HEK293 (cell line): ENCODE measurements at regions not wholly inside any gene's neighbourhood (a gene's known extent, or its start where the extent isn't known, plus 50 kb on each side); places are given as distances from the start of the nearest gene placed in this dataset.

ENCODE experiments used
- CTCF ChIA-PET: fragments of 350-600 bp; formaldehyde crosslinking; extraction: SDS; loops from one replicate; lab custom pipeline; 2021; ENCODE audit warnings: antibody characterized with exemption; lab: Yijun Ruan, JAX
- POLR2A ChIA-PET: fragments of 300-600 bp; formaldehyde crosslinking; extraction: SDS; loops from one replicate; lab custom pipeline; 2020; ENCODE audit warnings: antibody characterized with exemption, inconsistent platforms; lab: Yijun Ruan, JAX
- H3K27ac ChIP-seq: fragments of 200-500 bp; sonication (Bioruptor generic); 2 replicates; pipeline ENCODE4 v1.5.1; 2014; ENCODE audit warnings: low read depth, low read length, control low read depth, inconsistent platforms; ENCODE audit errors: extremely low read depth
- H3K36me3 ChIP-seq, 2 experiments: fragments of 200-500 bp in 1 of 2; sonication (Bioruptor generic) in 1 of 2; 1 replicate in 1 of 2; 2 replicates in 1 of 2; pipeline ENCODE4 v1.5.1; 2014 to 2017; ENCODE audit warnings: inconsistent platforms in 2 of 2, low read length in 2 of 2; ENCODE audit not compliant: control insufficient read depth in 2 of 2, insufficient read depth in 1 of 2
- H3K4me1 ChIP-seq: fragments of 200-500 bp; sonication (Bioruptor generic); 2 replicates; pipeline ENCODE4 v1.5.1; 2014; ENCODE audit warnings: mild to moderate bottlenecking, low read length, inconsistent platforms; ENCODE audit not compliant: control insufficient read depth, insufficient read depth
- H3K4me3 ChIP-seq: 2 replicates; pipeline ENCODE4 v1.5.1; 2011; ENCODE audit warnings: low read depth, mild to moderate bottlenecking, control low read depth, low read length, moderate library complexity
- H3K9me3 ChIP-seq: fragments of 200-500 bp; sonication (Bioruptor generic); 2 replicates; pipeline ENCODE4 v1.5.1; 2014; ENCODE audit warnings: low read depth, low read length, inconsistent platforms; ENCODE audit not compliant: control insufficient read depth, insufficient read depth
- BCL11B ChIP-seq: fragments of 450-650 bp; formaldehyde crosslinking; IDR thresholded peaks from 2 replicates; pipeline ENCODE4 v1.5.1; 2016; ENCODE audit warnings: low read depth, missing biosample characterization, missing genetic modification characterization
- HOXA7 ChIP-seq: sonication (generic); formaldehyde crosslinking; IDR thresholded peaks from 2 replicates; pipeline ENCODE4 v1.8.1; 2022; ENCODE audit warnings: missing genetic modification reagents, borderline replicate concordance
- TRIM28 ChIP-seq: IDR thresholded peaks from 2 replicates; pipeline ENCODE4 v1.6.1; 2011; ENCODE audit warnings: low read length, control low read depth, borderline replicate concordance
- ZFP41 ChIP-seq: fragments of 450-650 bp; formaldehyde crosslinking; IDR thresholded peaks from 2 replicates; pipeline ENCODE4 v1.5.1; 2016; ENCODE audit warnings: missing biosample characterization, missing genetic modification characterization, borderline replicate concordance
- ZNF132 ChIP-seq: fragments of 450-650 bp; formaldehyde crosslinking; IDR thresholded peaks from 2 replicates; pipeline ENCODE4 v1.5.1; 2017; ENCODE audit warnings: missing biosample characterization, missing genetic modification characterization, borderline replicate concordance
- ZNF16 ChIP-seq: fragments of 450-650 bp; formaldehyde crosslinking; IDR thresholded peaks from 2 replicates; pipeline ENCODE4 v1.5.1; 2016; ENCODE audit warnings: low read depth, missing biosample characterization, missing genetic modification characterization
- ZNF223 ChIP-seq: fragments of 450-650 bp; formaldehyde crosslinking; IDR thresholded peaks from 2 replicates; pipeline ENCODE4 v1.5.1; 2016; ENCODE audit warnings: missing biosample characterization, missing genetic modification characterization
- ZNF311 ChIP-seq: fragments of 450-650 bp; formaldehyde crosslinking; IDR thresholded peaks from 2 replicates; pipeline ENCODE4 v1.5.1; 2017; ENCODE audit warnings: missing biosample characterization, missing genetic modification characterization, borderline replicate concordance
- ZNF426 ChIP-seq: fragments of 450-650 bp; formaldehyde crosslinking; IDR thresholded peaks from 2 replicates; pipeline ENCODE4 v1.5.1; 2017; ENCODE audit warnings: missing biosample characterization, missing genetic modification characterization, mild to moderate bottlenecking, inconsistent platforms, moderate library complexity
- ZNF548 ChIP-seq: fragments of 450-650 bp; formaldehyde crosslinking; IDR thresholded peaks from 2 replicates; pipeline ENCODE4 v1.5.1; 2016; ENCODE audit warnings: missing biosample characterization, missing genetic modification characterization
- ZNF621 ChIP-seq: fragments of 450-650 bp; formaldehyde crosslinking; IDR thresholded peaks from 2 replicates; pipeline ENCODE4 v1.5.1; 2017; ENCODE audit warnings: missing biosample characterization, missing genetic modification characterization
- ZNF76 ChIP-seq: fragments of 450-650 bp; formaldehyde crosslinking; IDR thresholded peaks from 2 replicates; pipeline ENCODE4; 2016; ENCODE audit warnings: low read depth, missing biosample characterization, missing genetic modification characterization, borderline replicate concordance
- ZXDB ChIP-seq: fragments of 450-650 bp; formaldehyde crosslinking; IDR thresholded peaks from 2 replicates; pipeline ENCODE4 v1.5.1; 2016; ENCODE audit warnings: missing biosample characterization, missing genetic modification characterization
- TF ChIP-seq, protein P1 (sequence below): fragments of 450-650 bp; IDR thresholded peaks from 2 replicates; pipeline ENCODE4 v1.5.1; 2018; ENCODE audit warnings: missing biosample characterization, mild to moderate bottlenecking, missing genetic modification characterization
- TF ChIP-seq, protein P2 (sequence below): fragments of 450-650 bp; formaldehyde crosslinking; conservative IDR thresholded peaks from 2 replicates; pipeline ENCODE4 v1.5.1; 2016; ENCODE audit warnings: low read depth, missing biosample characterization, missing genetic modification characterization
- TF ChIP-seq, protein P3 (sequence below): fragments of 450-650 bp; formaldehyde crosslinking; IDR thresholded peaks from 2 replicates; pipeline ENCODE4 v1.5.1; 2016; ENCODE audit warnings: missing biosample characterization, missing genetic modification characterization
- TF ChIP-seq, protein P4 (sequence below): fragments of 450-650 bp; formaldehyde crosslinking; IDR thresholded peaks from 2 replicates; pipeline ENCODE4 v1.5.1; 2016; ENCODE audit warnings: missing biosample characterization, missing genetic modification characterization, low read depth

DNA sequence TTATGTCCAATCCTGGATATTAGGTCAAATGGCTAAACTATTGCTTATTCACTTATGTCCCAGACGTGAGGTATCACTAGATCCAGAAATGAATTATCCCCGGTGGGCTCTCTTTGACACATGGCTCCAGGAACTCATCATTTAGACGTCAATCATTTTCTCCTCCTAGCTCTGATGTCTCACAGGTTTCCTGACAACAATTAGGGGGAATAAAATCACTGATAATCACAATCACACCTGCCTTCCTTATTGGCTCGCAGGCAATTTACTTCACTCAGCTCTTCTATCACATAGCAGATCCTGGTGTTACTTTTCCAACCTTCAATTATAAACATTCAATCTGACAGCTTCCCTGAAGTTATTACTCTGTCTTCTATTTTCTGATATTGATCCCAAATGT is 634.0 kb upstream of the TENM4 start:
- H3K36me3 ChIP-seq: no peaks in the 10 kb centered on the region
- H3K27ac ChIP-seq: no peak overlapping the region
- H3K4me1 ChIP-seq: no peaks in the 10 kb centered on the region
- no peak for TF ChIP-seq ZFP41 (tag by site-specific recombination)
- no peak for TF ChIP-seq TRIM28
- TF ChIP-seq ZNF76 (tag by site-specific recombination): no peak
- no peak for TF ChIP-seq ZNF548 (tag by site-specific recombination)
- TF ChIP-seq HOXA7 (CRISPR knock-in tag): no peak
- TF ChIP-seq, protein P1, sequence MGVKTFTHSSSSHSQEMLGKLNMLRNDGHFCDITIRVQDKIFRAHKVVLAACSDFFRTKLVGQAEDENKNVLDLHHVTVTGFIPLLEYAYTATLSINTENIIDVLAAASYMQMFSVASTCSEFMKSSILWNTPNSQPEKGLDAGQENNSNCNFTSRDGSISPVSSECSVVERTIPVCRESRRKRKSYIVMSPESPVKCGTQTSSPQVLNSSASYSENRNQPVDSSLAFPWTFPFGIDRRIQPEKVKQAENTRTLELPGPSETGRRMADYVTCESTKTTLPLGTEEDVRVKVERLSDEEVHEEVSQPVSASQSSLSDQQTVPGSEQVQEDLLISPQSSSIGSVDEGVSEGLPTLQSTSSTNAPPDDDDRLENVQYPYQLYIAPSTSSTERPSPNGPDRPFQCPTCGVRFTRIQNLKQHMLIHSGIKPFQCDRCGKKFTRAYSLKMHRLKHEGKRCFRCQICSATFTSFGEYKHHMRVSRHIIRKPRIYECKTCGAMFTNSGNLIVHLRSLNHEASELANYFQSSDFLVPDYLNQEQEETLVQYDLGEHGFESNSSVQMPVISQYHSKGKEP (tag by site-specific recombination): no peak
- TF ChIP-seq ZNF621 (tag by site-specific recombination): no peak
- no peak for TF ChIP-seq ZNF311 (tag by site-specific recombination)
- TF ChIP-seq ZNF16 (tag by site-specific recombination): no peak
- TF ChIP-seq, protein P2, sequence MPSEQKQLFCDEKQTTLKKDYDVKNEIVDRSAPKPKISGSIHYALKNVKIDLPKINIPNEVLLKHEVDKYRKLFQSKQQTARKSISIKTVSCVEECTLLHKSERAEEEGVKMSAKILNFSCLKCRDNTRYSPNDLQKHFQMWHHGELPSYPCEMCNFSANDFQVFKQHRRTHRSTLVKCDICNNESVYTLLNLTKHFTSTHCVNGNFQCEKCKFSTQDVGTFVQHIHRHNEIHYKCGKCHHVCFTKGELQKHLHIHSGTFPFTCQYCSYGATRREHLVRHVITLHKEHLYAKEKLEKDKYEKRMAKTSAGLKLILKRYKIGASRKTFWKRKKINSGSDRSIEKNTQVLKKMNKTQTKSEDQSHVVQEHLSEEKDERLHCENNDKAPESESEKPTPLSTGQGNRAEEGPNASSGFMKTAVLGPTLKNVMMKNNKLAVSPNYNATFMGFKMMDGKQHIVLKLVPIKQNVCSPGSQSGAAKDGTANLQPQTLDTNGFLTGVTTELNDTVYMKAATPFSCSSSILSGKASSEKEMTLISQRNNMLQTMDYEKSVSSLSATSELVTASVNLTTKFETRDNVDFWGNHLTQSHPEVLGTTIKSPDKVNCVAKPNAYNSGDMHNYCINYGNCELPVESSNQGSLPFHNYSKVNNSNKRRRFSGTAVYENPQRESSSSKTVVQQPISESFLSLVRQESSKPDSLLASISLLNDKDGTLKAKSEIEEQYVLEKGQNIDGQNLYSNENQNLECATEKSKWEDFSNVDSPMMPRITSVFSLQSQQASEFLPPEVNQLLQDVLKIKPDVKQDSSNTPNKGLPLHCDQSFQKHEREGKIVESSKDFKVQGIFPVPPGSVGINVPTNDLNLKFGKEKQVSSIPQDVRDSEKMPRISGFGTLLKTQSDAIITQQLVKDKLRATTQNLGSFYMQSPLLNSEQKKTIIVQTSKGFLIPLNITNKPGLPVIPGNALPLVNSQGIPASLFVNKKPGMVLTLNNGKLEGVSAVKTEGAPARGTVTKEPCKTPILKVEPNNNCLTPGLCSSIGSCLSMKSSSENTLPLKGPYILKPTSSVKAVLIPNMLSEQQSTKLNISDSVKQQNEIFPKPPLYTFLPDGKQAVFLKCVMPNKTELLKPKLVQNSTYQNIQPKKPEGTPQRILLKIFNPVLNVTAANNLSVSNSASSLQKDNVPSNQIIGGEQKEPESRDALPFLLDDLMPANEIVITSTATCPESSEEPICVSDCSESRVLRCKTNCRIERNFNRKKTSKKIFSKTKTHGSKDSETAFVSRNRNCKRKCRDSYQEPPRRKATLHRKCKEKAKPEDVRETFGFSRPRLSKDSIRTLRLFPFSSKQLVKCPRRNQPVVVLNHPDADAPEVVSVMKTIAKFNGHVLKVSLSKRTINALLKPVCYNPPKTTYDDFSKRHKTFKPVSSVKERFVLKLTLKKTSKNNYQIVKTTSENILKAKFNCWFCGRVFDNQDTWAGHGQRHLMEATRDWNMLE (tag by site-specific recombination): no peak
- TF ChIP-seq, protein P3, sequence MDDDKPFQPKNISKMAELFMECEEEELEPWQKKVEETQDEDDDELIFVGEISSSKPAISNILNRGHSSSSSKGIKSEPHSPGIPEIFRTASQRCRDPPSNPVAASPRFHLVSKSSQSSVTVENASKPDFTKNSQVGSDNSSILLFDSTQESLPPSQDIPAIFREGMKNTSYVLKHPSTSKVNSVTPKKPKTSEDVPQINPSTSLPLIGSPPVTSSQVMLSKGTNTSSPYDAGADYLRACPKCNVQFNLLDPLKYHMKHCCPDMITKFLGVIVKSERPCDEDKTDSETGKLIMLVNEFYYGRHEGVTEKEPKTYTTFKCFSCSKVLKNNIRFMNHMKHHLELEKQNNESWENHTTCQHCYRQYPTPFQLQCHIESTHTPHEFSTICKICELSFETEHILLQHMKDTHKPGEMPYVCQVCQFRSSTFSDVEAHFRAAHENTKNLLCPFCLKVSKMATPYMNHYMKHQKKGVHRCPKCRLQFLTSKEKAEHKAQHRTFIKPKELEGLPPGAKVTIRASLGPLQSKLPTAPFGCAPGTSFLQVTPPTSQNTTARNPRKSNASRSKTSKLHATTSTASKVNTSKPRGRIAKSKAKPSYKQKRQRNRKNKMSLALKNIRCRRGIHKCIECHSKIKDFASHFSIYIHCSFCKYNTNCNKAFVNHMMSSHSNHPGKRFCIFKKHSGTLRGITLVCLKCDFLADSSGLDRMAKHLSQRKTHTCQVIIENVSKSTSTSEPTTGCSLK: no peak
- TF ChIP-seq ZXDB: no peak
- TF ChIP-seq ZNF223 (tag by site-specific recombination): no peak
- TF ChIP-seq BCL11B: no peak
- TF ChIP-seq ZNF426 (tag by site-specific recombination): no peak
- TF ChIP-seq, protein P4, sequence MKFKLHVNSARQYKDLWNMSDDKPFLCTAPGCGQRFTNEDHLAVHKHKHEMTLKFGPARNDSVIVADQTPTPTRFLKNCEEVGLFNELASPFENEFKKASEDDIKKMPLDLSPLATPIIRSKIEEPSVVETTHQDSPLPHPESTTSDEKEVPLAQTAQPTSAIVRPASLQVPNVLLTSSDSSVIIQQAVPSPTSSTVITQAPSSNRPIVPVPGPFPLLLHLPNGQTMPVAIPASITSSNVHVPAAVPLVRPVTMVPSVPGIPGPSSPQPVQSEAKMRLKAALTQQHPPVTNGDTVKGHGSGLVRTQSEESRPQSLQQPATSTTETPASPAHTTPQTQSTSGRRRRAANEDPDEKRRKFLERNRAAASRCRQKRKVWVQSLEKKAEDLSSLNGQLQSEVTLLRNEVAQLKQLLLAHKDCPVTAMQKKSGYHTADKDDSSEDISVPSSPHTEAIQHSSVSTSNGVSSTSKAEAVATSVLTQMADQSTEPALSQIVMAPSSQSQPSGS: no peak
- no peak for TF ChIP-seq ZNF132
- no peaks in the 10 kb centered on the region for H3K9me3 ChIP-seq
- H3K4me3 ChIP-seq: no peak overlapping the region
- POLR2A ChIA-PET: no interaction called here
- CTCF ChIA-PET: no interaction called here
